ENCODE measurements at regions not wholly inside any gene's neighbourhood (a gene's known extent, or its start where the extent isn't known, plus 50 kb on each side); places are given as distances from the start of the nearest gene placed in this dataset.

GRCh38 chr5:60312098-60312497 is 387.9 kb downstream of the DEPDC1B start:
- TF ChIP-seq, protein P1, sequence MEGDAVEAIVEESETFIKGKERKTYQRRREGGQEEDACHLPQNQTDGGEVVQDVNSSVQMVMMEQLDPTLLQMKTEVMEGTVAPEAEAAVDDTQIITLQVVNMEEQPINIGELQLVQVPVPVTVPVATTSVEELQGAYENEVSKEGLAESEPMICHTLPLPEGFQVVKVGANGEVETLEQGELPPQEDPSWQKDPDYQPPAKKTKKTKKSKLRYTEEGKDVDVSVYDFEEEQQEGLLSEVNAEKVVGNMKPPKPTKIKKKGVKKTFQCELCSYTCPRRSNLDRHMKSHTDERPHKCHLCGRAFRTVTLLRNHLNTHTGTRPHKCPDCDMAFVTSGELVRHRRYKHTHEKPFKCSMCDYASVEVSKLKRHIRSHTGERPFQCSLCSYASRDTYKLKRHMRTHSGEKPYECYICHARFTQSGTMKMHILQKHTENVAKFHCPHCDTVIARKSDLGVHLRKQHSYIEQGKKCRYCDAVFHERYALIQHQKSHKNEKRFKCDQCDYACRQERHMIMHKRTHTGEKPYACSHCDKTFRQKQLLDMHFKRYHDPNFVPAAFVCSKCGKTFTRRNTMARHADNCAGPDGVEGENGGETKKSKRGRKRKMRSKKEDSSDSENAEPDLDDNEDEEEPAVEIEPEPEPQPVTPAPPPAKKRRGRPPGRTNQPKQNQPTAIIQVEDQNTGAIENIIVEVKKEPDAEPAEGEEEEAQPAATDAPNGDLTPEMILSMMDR (conservative IDR thresholded peaks at IDR 0.05): no peak
- TF ChIP-seq EZH2 (IDR thresholded peaks at IDR 0.05; ENCODE audit: low read depth): no peak
